Bronchial epithelial cell (primary cell): ENCODE measurements at regions not wholly inside any gene's neighbourhood (a gene's known extent, or its start where the extent isn't known, plus 50 kb on each side); places are given as distances from the start of the nearest gene placed in this dataset.

ENCODE experiments used
- DNase-seq: peaks from one replicate; pipeline ENCODE4 v3.0.0-alpha.2; 2010; ENCODE audit warnings: low read depth
- FAIRE-seq: peaks from 2 replicates; lab custom pipeline; 2011; peaks lifted over from hg19 to GRCh38; lab: Jason Lieb, UNC
- H3K27me3 ChIP-seq: 2 replicates; pipeline ENCODE4 v1.5.1; 2011; ENCODE audit warnings: low read length; ENCODE audit not compliant: control insufficient read depth, insufficient read depth
- H3K36me3 ChIP-seq: 2 replicates; pipeline ENCODE4 v1.5.1; 2011; ENCODE audit warnings: low read length; ENCODE audit not compliant: control insufficient read depth, insufficient read depth
- H3K4me3 ChIP-seq: 2 replicates; pipeline ENCODE4 v1.5.1; 2011; ENCODE audit warnings: mild to moderate bottlenecking, low read depth, low read length, control low read depth
- CTCF ChIP-seq: IDR thresholded peaks from 2 replicates; pipeline ENCODE4 v1.5.1; 2011; ENCODE audit warnings: mild to moderate bottlenecking, moderate library complexity, low read length, control low read depth, inconsistent platforms; ENCODE audit not compliant: insufficient read depth, severe bottlenecking

- no peak for DNase-seq
- FAIRE-seq, result no peak
- Histone ChIP-seq H3K36me3 (no peaks in the 10 kb centered on the region), H3K27me3 (peaks cover 2% of the 10 kb centered on the region), H3K4me3 (no peak overlapping the region)
- no peak for TF ChIP-seq CTCF
These were observed 50.0 kb downstream of the PTPRS start for GRCh38 chr19:5290336-5291262.

- H3K4me3 ChIP-seq, result no peak overlapping the region
- no peak for TF ChIP-seq CTCF
- H3K36me3 ChIP-seq, result no peaks in the 10 kb centered on the region
- no peak for FAIRE-seq
- peaks cover 2% of the 10 kb centered on the region for H3K27me3 ChIP-seq
- DNase-seq, result no peak
These were observed 51.3 kb downstream of the PTPRS start for GRCh38 chr19:5289060-5289990.

- no peak for DNase-seq
- TF ChIP-seq CTCF, result no peak
- H3K36me3 ChIP-seq, result no peaks in the 10 kb centered on the region
- FAIRE-seq, result no peak
- no peak overlapping the region for H3K4me3 ChIP-seq
- H3K27me3 ChIP-seq, result peaks cover 2% of the 10 kb centered on the region
These were observed 52.3 kb downstream of the PTPRS start for GRCh38 chr19:5288347-5288739.

- no peaks in the 10 kb centered on the region for H3K27me3 ChIP-seq
- no peak for TF ChIP-seq CTCF
- H3K4me3 ChIP-seq, result no peak overlapping the region
- no peaks in the 10 kb centered on the region for H3K36me3 ChIP-seq
- DNase-seq, result no peak
- FAIRE-seq, result no peak
These were observed 53.5 kb downstream of the PTPRS start for GRCh38 chr19:5287066-5287465.

GRCh38 chr19:5286465-5287029, 54.1 kb downstream of the PTPRS start:
- no peaks in the 10 kb centered on the region for H3K36me3 ChIP-seq
- no peak for DNase-seq
- no peak overlapping the region for H3K4me3 ChIP-seq
- no peak for TF ChIP-seq CTCF
- H3K27me3 ChIP-seq, result no peaks in the 10 kb centered on the region
- FAIRE-seq, result no peak
